ENCODE measurements at regions not wholly inside any gene's neighbourhood (a gene's known extent, or its start where the extent isn't known, plus 50 kb on each side); places are given as distances from the start of the nearest gene placed in this dataset.

DNA sequence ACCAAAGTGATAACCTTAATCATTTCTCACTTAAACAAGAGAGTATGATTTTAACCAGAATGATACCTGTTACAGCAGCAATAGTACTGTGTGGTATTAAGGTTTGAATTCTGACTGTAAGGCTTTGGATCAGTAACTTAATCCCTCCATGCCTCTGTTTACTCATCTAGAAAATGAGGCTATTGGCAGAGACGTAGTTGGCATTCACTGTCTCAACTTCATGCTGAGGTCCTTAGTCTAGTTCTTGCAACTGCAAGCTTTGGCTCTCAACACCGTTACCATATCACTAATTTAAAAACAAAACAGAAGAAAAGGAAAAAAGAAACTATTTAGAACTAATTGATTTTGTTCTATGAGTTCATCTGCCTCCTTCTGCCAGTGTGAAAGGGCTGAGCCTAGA, 875.4 kb downstream of the MCTP2 start:
- H3K9me3 Mint-ChIP-seq = peaks cover 8% of the 10 kb centered on the region
- H3K4me1 Mint-ChIP-seq = no peaks in the 10 kb centered on the region
- H3K27me3 Mint-ChIP-seq = peaks cover 3% of the 10 kb centered on the region
- no peak for DNase-seq
- H3K4me3 Mint-ChIP-seq = no peak overlapping the region
- no peaks in the 10 kb centered on the region for H3K36me3 Mint-ChIP-seq (ENCODE audit: low read depth)
- H3K27ac Mint-ChIP-seq = no peak overlapping the region
- ATAC-seq = no peak

DNA sequence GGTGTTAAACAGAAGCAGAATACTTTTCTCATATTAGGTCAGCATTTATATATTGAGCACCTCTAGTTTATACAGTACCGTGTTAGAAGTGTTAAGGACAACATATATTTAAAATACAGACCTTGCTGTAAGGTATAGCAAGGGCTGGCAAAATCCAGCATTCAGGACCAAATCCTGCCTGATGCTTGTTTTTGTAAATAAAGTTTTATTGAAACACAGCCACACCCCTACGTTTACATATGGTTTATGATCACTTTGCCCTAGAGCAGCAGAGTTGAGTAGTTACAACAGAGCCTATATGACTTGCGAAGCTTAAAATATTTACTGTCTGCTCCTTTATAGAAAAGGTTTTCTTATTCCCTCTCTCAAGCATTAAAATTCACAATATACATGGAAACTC, 877.3 kb downstream of the MCTP2 start:
- Mint-ChIP-seq H3K27ac (no peak overlapping the region), H3K4me1 (no peaks in the 10 kb centered on the region), H3K27me3 (peaks cover 3% of the 10 kb centered on the region), H3K4me3 (no peak overlapping the region), H3K9me3 (peaks cover 5% of the 10 kb centered on the region), H3K36me3 (ENCODE audit: low read depth) (no peaks in the 10 kb centered on the region)
- ATAC-seq (no peak), DNase-seq (no peak)

DNA sequence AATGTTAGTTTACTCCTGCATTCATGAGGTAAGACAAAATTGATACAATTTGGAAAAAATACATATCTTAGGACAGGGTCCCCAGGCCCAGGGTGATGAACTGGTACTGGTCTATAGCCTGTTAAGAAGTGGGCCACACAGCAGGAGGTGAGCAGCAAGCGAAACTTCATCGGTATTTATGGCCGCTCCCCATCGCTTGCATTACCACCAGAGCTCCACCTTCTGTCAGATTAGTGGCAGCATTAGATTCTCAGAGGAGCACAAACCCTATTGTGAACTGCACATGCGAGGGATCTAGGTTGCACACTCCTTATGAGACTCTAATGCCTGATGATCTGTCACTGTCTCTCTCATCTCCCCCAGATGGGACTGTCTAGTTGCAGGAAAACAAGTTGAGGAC, 880.6 kb downstream of the MCTP2 start:
- ATAC-seq = no peak
- H3K9me3 Mint-ChIP-seq = peaks cover 5% of the 10 kb centered on the region
- no peak overlapping the region for H3K4me3 Mint-ChIP-seq
- H3K36me3 Mint-ChIP-seq (ENCODE audit: low read depth) = no peaks in the 10 kb centered on the region
- no peak for DNase-seq
- H3K27me3 Mint-ChIP-seq = peaks cover 3% of the 10 kb centered on the region
- no peak overlapping the region for H3K27ac Mint-ChIP-seq
- H3K4me1 Mint-ChIP-seq = no peaks in the 10 kb centered on the region

DNA sequence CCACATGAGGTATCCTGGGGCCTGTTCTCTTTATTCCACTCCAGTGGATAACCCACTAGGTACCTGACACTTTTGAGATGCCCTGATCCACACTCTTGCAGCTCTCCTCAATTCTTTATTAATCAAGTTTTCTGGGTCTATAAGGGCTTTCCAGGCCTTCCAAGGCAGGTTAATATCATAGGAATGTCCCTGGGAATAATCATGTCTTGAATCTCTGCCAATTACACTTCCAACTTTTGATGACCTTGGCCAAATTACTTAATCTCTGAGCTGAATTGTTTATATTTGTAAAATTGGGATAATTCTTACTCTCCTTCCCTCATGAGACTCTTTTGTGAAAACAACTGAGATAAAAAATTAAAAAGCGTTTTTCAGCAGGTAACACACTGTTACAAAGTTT, 881.7 kb downstream of the MCTP2 start:
- Mint-ChIP-seq H3K27ac (no peak overlapping the region), H3K27me3 (peaks cover 3% of the 10 kb centered on the region), H3K4me3 (no peak overlapping the region), H3K4me1 (no peaks in the 10 kb centered on the region), H3K9me3 (peaks cover 5% of the 10 kb centered on the region), H3K36me3 (ENCODE audit: low read depth) (no peaks in the 10 kb centered on the region)
- DNase-seq (no peak), ATAC-seq (no peak)

DNA sequence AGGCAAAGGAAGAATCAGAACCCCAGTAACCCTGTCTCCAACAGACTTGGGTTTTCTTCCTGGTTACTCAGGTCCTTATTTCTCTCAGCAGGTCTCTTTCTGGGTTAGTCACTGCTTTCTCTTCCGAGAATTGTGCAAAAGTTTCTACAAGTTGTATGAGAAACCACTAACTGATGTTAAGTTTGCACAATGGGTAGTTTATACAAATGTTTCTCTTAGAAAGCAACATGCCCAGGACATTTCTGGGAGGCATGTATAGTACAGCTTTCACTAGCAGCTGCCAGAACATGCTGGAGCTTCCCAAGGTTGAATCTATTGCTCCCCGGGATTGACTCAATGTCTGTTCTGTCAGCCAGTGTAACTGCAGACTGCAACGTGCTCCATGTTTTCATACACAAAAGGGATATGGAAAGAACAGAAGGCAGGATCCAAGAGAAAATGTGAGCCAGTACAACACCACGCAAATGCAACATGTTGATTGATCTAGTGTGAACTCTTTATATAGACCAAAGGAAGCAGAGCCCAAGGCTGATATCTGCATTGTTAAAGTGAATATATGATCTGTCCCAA, 887.8 kb downstream of the MCTP2 start:
- DNase-seq = no peak
- H3K27ac Mint-ChIP-seq = no peak overlapping the region
- no peak for ATAC-seq
- no peaks in the 10 kb centered on the region for H3K27me3 Mint-ChIP-seq
- no peaks in the 10 kb centered on the region for H3K9me3 Mint-ChIP-seq
- no peak overlapping the region for H3K4me3 Mint-ChIP-seq
- H3K36me3 Mint-ChIP-seq (ENCODE audit: low read depth) = no peaks in the 10 kb centered on the region
- no peaks in the 10 kb centered on the region for H3K4me1 Mint-ChIP-seq

DNA sequence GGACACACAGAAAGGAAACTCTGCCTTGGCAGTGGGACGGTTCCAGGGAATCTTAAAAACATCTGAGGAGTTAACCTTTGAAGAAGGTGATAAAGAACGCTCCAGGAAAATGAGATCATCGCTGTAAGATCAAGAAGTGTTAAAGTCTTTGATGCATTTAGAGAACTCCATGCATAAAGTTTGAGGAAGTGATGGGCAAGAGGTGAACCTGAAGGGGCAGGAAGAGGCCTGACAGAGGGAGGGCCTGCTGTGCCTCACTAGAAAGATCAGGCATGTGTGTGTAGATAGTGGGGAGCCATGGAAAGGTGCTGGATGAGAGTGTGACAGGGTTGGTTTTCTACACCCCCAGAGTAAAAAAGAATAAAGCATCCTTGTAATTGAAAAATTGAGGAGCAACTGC, 889.2 kb downstream of the MCTP2 start:
- Mint-ChIP-seq H3K27me3 (no peaks in the 10 kb centered on the region), H3K4me3 (no peak overlapping the region), H3K9me3 (no peaks in the 10 kb centered on the region), H3K4me1 (no peaks in the 10 kb centered on the region), H3K27ac (no peak overlapping the region), H3K36me3 (ENCODE audit: low read depth) (no peaks in the 10 kb centered on the region)
- ATAC-seq (no peak), DNase-seq (no peak)

DNA sequence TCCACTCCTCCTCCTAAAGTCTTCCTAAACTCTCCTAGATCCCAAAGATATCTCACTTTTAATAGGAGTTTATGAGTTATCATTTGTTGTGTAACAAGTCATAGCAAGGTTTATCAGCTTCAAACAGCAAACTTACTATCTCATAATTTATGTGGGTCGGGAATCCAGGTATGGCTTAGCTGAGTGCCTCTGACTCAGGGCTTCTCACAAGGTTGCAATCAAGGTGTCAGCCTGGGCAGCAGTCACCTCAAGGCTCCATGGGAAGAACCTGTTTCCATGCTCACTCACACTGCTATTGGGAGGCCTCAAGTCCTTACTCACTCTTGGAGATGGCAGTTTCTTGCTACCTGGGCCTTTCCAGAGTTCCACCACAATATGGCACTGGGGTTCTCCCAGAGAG, 889.8 kb downstream of the MCTP2 start:
- Mint-ChIP-seq H3K4me1 (no peaks in the 10 kb centered on the region), H3K9me3 (no peaks in the 10 kb centered on the region), H3K36me3 (ENCODE audit: low read depth) (no peaks in the 10 kb centered on the region), H3K4me3 (no peak overlapping the region), H3K27me3 (no peaks in the 10 kb centered on the region), H3K27ac (no peak overlapping the region)
- ATAC-seq = no peak
- no peak for DNase-seq

GRCh38 chr15:95125803-95126202, 894.4 kb downstream of the MCTP2 start:
- H3K36me3 Mint-ChIP-seq (ENCODE audit: low read depth) = no peaks in the 10 kb centered on the region
- no peak overlapping the region for H3K4me3 Mint-ChIP-seq
- no peaks in the 10 kb centered on the region for H3K4me1 Mint-ChIP-seq
- H3K9me3 Mint-ChIP-seq = no peaks in the 10 kb centered on the region
- no peak overlapping the region for H3K27ac Mint-ChIP-seq
- DNase-seq (no peak), ATAC-seq (no peak)
- no peaks in the 10 kb centered on the region for H3K27me3 Mint-ChIP-seq

DNA sequence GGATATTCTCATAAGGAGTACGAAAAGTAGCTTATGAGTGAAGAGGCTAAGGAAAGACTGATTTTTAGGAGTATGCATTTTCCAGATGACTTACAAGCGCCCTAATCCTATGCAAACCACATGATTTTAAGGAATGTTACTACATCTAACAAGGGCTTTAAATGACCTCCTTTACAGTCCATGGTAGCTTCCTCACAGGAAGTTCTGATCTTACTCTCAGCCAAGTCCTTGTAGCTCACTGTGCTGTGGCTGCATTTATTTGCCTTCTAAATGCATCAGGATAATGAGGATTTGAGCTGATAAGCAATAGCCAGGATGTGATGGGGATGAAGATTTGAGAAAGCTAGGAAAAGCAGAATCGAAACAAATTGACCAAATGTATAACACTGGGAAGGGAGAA, 896.0 kb downstream of the MCTP2 start:
- no peak for DNase-seq
- no peaks in the 10 kb centered on the region for H3K27me3 Mint-ChIP-seq
- H3K9me3 Mint-ChIP-seq = no peaks in the 10 kb centered on the region
- no peak overlapping the region for H3K27ac Mint-ChIP-seq
- no peak overlapping the region for H3K4me3 Mint-ChIP-seq
- no peaks in the 10 kb centered on the region for H3K36me3 Mint-ChIP-seq (ENCODE audit: low read depth)
- no peak for ATAC-seq
- no peaks in the 10 kb centered on the region for H3K4me1 Mint-ChIP-seq

GRCh38 chr15:95129574-95129973, 898.2 kb downstream of the MCTP2 start:
- DNase-seq = no peak
- H3K27ac Mint-ChIP-seq = no peak overlapping the region
- no peak for ATAC-seq

GRCh38 chr15:95131131-95131556, 899.8 kb downstream of the MCTP2 start:
- ATAC-seq (no peak), DNase-seq (no peak)
- Mint-ChIP-seq H3K36me3 (ENCODE audit: low read depth) (no peaks in the 10 kb centered on the region), H3K4me1 (no peaks in the 10 kb centered on the region), H3K9me3 (no peaks in the 10 kb centered on the region), H3K27me3 (peaks cover 3% of the 10 kb centered on the region), H3K4me3 (no peak overlapping the region), H3K27ac (no peak overlapping the region)

More at GRCh38 chr15:95129574-95129973, 898.2 kb downstream of the MCTP2 start:
- Mint-ChIP-seq H3K4me1 (no peaks in the 10 kb centered on the region), H3K27me3 (peaks cover 3% of the 10 kb centered on the region), H3K9me3 (no peaks in the 10 kb centered on the region), H3K4me3 (no peak overlapping the region), H3K36me3 (ENCODE audit: low read depth) (no peaks in the 10 kb centered on the region)

GRCh38 chr15:95132774-95133173, 901.4 kb downstream of the MCTP2 start:
- DNase-seq (no peak), ATAC-seq (no peak)
- no peak overlapping the region for H3K27ac Mint-ChIP-seq
- no peak overlapping the region for H3K4me3 Mint-ChIP-seq
- no peaks in the 10 kb centered on the region for H3K4me1 Mint-ChIP-seq
- H3K36me3 Mint-ChIP-seq (ENCODE audit: low read depth) = no peaks in the 10 kb centered on the region
- peaks cover 3% of the 10 kb centered on the region for H3K27me3 Mint-ChIP-seq
- H3K9me3 Mint-ChIP-seq = peaks cover 5% of the 10 kb centered on the region

- H3K4me1 Mint-ChIP-seq = no peaks in the 10 kb centered on the region
- DNase-seq (no peak), ATAC-seq (no peak)
- no peaks in the 10 kb centered on the region for H3K36me3 Mint-ChIP-seq (ENCODE audit: low read depth)
- no peak overlapping the region for H3K4me3 Mint-ChIP-seq
- H3K27me3 Mint-ChIP-seq = peaks cover 3% of the 10 kb centered on the region
- peaks cover 7% of the 10 kb centered on the region for H3K9me3 Mint-ChIP-seq
- H3K27ac Mint-ChIP-seq = no peak overlapping the region
These were observed 903.2 kb downstream of the MCTP2 start for GRCh38 chr15:95134431-95135110.

GRCh38 chr15:95138604-95139270, 907.4 kb downstream of the MCTP2 start:
- H3K36me3 Mint-ChIP-seq (ENCODE audit: low read depth) = no peaks in the 10 kb centered on the region
- ATAC-seq = no peak
- DNase-seq = no peak
- H3K4me1 Mint-ChIP-seq = no peaks in the 10 kb centered on the region
- no peaks in the 10 kb centered on the region for H3K27me3 Mint-ChIP-seq
- H3K4me3 Mint-ChIP-seq = no peak overlapping the region
- no peak overlapping the region for H3K27ac Mint-ChIP-seq
- H3K9me3 Mint-ChIP-seq = peaks cover 7% of the 10 kb centered on the region

GRCh38 chr15:95141486-95141885, 910.1 kb downstream of the MCTP2 start:
- Mint-ChIP-seq H3K36me3 (ENCODE audit: low read depth) (no peaks in the 10 kb centered on the region), H3K9me3 (peaks cover 7% of the 10 kb centered on the region), H3K4me1 (no peaks in the 10 kb centered on the region), H3K27me3 (peaks cover 1% of the 10 kb centered on the region), H3K27ac (no peak overlapping the region), H3K4me3 (no peak overlapping the region)
- no peak for DNase-seq
- no peak for ATAC-seq

All from activated naive CD8-positive, alpha-beta T cell treated with anti-CD3 and anti-CD28 coated beads, Interleukin-2, amount 50 U/mL, for 24 hours (primary cell).